GM19468 (cell line): ENCODE measurements at regions not wholly inside any gene's neighbourhood (a gene's known extent, or its start where the extent isn't known, plus 50 kb on each side); places are given as distances from the start of the nearest gene placed in this dataset.
"Not testable (repeated sequence)": the region's sequence is repeated elsewhere in the genome, so short reads cannot be mapped to it uniquely, and the experiment has no call there.

ENCODE experiments used
- ATAC-seq: cut with Tn5 transposase; IDR thresholded peaks from one replicate; pipeline ENCODE4 v1.9.1; 2021; ENCODE audit warnings: mild to moderate bottlenecking, moderate library complexity, moderate number of reproducible peaks; ENCODE audit not compliant: unreplicated experiment; ENCODE audit errors: extremely low read depth

GRCh38 chr10:11668847-11669610 lies 57.6 kb upstream of the USP6NL start:
- ATAC-seq = no peak

GRCh38 chr10:11667756-11668155 lies 56.3 kb upstream of the USP6NL start:
- no peak for ATAC-seq

DNA sequence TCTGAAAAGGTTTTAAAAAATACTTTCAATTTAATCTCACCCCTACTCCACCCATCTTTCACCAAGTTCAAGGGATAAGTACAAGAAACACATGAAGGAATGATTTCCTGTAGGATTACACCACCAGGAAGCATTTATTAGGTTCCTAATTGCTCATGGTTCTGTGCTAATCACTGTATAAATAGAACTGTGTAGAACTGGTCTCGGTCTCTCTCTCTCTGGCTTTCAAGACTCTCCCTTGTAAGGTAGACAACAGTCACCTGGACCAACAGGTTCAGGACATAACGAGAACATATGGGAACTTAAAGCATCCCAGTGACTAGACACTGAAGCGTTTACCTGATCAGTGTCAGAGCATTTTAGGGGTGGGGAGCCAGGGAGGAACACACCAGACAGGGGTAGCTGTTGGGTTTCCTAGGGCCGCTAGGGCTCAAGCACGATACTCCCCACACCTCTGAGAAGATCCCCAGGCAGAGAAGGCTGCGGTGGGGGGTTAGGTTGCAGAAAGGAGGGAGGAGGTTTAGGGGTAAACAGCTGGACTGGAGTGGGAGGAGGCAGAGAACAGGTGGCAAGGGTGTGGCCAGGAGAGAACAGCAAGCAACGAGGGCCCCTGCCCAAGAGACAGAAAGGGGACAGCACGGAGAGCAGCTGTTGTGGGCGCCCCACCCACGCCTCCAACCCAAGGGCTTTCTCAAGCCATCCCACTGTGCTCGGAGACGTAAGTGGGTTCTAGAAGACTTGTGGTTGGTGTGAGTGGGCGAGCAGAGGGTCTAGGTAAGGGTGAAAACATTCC lies 52.5 kb upstream of the USP6NL start:
- ATAC-seq = peak; percentile 65

DNA sequence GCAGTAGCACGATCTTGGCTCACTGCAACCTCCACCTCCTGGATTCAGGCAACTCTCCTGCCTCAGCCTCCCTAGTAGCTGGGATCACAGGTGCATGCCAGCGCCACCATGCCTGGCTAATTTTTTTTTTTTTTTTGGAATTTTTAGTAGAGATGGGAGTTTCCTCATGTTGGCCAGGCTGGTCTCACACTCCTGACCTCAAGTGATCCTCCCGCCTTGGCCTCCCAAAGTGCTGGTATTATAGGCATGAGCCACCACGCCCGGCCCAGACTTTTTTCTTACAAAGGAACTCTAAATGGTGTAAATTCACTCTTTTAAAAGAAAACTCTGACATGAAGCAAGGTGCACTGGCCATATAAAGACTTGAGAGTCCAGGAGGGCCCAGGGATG lies 51.7 kb upstream of the USP6NL start:
- ATAC-seq = not testable (repeated sequence)

GRCh38 chr10:11661441-11661840 lies 50.0 kb upstream of the USP6NL start:
- ATAC-seq = no peak
